Prostate gland (tissue), 2 donors: ENCODE measurements at regions not wholly inside any gene's neighbourhood (a gene's known extent, or its start where the extent isn't known, plus 50 kb on each side); places are given as distances from the start of the nearest gene placed in this dataset.

ENCODE experiments used
- DNase-seq: peaks from one replicate; pipeline ENCODE4 v3.0.0-alpha.2; 2019; ENCODE audit warnings: low spot score
- H3K27ac ChIP-seq, 2 donors: fragments of 200-600 bp; sonication (generic); 2 replicates each; pipeline ENCODE4 v1.5.1; 2017 to 2019
- H3K27me3 ChIP-seq: fragments of 200-600 bp; sonication (generic); replicated peaks from 2 replicates; pipeline ENCODE4 v1.5.1; 2019; ENCODE audit not compliant: insufficient read depth
- H3K36me3 ChIP-seq, 2 donors: fragments of 200-600 bp; sonication (generic); 1 replicate in 1 of 2; 2 replicates in 1 of 2; pipeline versions ENCODE4 v1.5.1 to v1.8.1; 2017 to 2019
- H3K4me1 ChIP-seq: fragments of 200-600 bp; sonication (generic); replicated peaks from 2 replicates; pipeline ENCODE4 v1.5.1; 2019
- H3K4me3 ChIP-seq, 2 donors: fragments of 200-600 bp; sonication (generic); 2 replicates each; pipeline ENCODE4 v1.5.1; 2017 to 2019
- H3K9me3 ChIP-seq: fragments of 200-600 bp; sonication (generic); 2 replicates; pipeline ENCODE4 v1.5.1; 2017
- POLR2A ChIP-seq: fragments of 450-650 bp; IDR thresholded peaks from one replicate; pipeline ENCODE4 v1.6.1; 2016; ENCODE audit warnings: antibody characterized with exemption, mild to moderate bottlenecking
- POLR2AphosphoS5 ChIP-seq: sonication (generic); formaldehyde crosslinking; IDR thresholded peaks from one replicate; pipeline ENCODE4 v1.6.1; 2017; ENCODE audit warnings: antibody characterized with exemption
- WGBS: methylation state at CpG from one replicate; pipeline ENCODE4 v1.1.5; 2018; 5-methylcytosine and 5-hydroxymethylcytosine counted together
- intact Hi-C: fragments of 100-400 bp; cut with DNase I; formaldehyde crosslinking; loops from one replicate; pipeline ENCODE4 v1.14.2; 2022
- TF ChIP-seq, protein P1 (sequence below), 4 experiments: fragments of 200-600 bp in 2 of 4; fragments of 450-650 bp in 2 of 4; sonication (generic) in 2 of 4; IDR thresholded peaks; 1 replicate in 3 of 4; 2 replicates in 1 of 4; pipeline ENCODE4 v1.5.1; 2016 to 2019; ENCODE audit warnings: antibody characterized with exemption in 4 of 4, mild to moderate bottlenecking in 2 of 4, moderate library complexity in 2 of 4

GRCh38 chr1:30043731-30044408, 679.5 kb downstream of the MATN1 start:
- no peak overlapping the region for H3K4me3 ChIP-seq
- no peaks in the 10 kb centered on the region for H3K9me3 ChIP-seq
- WGBS, result 33% methylated on average over 1 of the region's 1 CpG
- no peak for DNase-seq
- no peaks in the 10 kb centered on the region for H3K4me1 ChIP-seq
- H3K27me3 ChIP-seq, result peaks cover 9% of the 10 kb centered on the region
- H3K27ac ChIP-seq, result no peak overlapping the region
- TF ChIP-seq POLR2AphosphoS5, result no peak
- TF ChIP-seq POLR2A, result no peak
- TF ChIP-seq, protein P1, sequence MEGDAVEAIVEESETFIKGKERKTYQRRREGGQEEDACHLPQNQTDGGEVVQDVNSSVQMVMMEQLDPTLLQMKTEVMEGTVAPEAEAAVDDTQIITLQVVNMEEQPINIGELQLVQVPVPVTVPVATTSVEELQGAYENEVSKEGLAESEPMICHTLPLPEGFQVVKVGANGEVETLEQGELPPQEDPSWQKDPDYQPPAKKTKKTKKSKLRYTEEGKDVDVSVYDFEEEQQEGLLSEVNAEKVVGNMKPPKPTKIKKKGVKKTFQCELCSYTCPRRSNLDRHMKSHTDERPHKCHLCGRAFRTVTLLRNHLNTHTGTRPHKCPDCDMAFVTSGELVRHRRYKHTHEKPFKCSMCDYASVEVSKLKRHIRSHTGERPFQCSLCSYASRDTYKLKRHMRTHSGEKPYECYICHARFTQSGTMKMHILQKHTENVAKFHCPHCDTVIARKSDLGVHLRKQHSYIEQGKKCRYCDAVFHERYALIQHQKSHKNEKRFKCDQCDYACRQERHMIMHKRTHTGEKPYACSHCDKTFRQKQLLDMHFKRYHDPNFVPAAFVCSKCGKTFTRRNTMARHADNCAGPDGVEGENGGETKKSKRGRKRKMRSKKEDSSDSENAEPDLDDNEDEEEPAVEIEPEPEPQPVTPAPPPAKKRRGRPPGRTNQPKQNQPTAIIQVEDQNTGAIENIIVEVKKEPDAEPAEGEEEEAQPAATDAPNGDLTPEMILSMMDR (IDR thresholded peaks at IDR 0.05), result no peak
- no peaks in the 10 kb centered on the region for H3K36me3 ChIP-seq
- intact Hi-C loops, result no loop called here

DNA sequence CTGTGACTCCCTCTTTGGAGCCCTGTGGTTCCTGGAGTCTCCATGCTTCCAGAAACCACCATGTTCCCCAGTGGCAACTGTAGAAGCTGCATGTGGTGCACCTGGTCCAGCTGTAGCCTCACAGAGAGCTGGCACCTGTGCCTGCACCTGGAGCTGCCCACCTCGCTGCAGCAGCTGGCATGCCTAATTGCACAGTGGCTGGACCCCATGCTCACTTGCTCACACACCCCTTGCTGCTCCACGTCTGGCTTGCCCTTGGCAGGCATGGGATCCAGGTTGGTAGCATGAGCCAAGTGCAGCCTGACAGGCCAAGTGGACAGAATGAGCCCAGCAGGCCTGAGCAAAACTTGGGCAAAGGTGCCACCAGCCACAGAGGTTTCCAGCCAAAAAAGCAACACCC, 680.1 kb downstream of the MATN1 start:
- Histone ChIP-seq H3K9me3 (no peaks in the 10 kb centered on the region), H3K27me3 (peaks cover 9% of the 10 kb centered on the region), H3K27ac (no peak overlapping the region), H3K4me3 (no peak overlapping the region), H3K36me3 (no peaks in the 10 kb centered on the region), H3K4me1 (no peaks in the 10 kb centered on the region)
- 79% methylated on average over 2 of the region's 2 CpGs for WGBS
- TF ChIP-seq, protein P1 (IDR thresholded peaks at IDR 0.05), result no peak
- TF ChIP-seq POLR2AphosphoS5 (no peak), POLR2A (no peak)
- intact Hi-C loops, result no loop called here
- DNase-seq, result no peak

DNA sequence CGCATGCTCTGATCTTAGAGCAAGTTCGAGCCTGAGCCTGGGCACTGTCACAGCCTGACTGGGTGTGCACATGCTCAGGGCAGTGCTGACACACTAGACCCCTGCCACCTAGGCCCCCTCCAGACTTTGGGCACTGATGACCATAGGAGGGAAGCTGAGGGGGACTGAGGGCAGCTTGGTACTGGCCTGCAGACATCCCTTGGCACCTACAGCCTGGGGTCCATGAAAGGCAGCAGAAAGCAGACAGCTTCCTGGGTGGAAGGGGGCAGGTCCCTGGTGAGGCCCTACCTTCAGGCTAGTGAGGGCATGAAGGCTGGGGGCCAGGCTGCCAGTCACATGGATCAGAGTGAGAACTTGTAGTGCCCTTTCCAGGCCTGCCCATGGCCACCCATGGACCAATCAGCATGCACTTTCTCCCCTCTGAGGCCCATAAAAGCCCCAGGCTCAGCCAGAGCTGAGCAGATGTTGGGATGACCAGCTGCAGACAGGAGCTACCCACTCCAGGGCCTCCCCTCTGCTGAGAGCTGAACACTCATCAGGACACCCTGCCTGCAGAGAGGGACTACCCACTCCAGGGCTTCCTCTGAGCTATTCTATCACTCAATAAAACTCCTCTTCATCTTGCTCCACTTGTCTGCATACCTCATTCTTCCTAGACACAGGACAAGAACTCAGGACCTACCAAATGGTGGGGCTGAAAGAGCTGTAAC, 680.8 kb downstream of the MATN1 start:
- Histone ChIP-seq H3K9me3 (no peaks in the 10 kb centered on the region), H3K27me3 (peaks cover 9% of the 10 kb centered on the region), H3K4me3 (no peak overlapping the region), H3K27ac (no peak overlapping the region), H3K36me3 (no peaks in the 10 kb centered on the region), H3K4me1 (no peaks in the 10 kb centered on the region)
- DNase-seq, result no peak
- intact Hi-C loops, result no loop called here
- TF ChIP-seq POLR2A (no peak), POLR2AphosphoS5 (no peak)
- TF ChIP-seq, protein P1 (IDR thresholded peaks at IDR 0.05), result no peak
- WGBS, result 80% methylated on average over 1 of the region's 2 CpGs

DNA sequence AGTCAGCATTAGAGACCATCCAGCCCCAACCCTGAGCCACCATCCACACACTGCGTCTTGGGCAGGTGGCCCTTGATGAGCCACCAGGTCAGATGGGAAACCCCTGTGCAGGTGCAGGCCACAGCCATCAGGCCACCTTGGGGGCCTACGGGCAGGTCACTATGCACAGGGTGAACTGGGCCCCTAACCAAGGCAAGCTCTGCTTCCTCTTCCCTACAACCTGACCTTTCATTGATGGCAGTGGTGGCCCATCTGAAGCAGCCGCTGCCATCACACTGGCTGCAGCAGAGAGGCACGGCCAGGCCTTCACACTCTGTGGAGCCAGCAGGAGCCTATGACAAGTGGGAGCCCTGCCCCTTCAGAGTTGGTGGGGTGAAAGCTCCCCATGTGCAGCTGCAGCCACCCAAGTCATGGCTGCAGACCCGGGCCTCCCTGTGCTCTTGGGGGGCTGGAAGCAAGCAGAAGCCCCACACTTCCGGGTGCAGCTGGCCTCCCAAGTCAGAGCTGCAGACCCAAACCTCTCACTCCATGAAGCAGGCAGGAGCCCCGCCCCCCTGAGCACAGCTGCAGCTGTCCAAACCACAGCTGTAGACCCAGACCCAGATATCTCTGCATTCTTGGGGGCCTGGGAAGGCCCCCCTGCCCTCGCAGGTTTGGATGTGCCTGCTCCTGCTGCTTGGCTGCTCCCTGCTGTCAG, 681.5 kb downstream of the MATN1 start:
- no peak overlapping the region for H3K27ac ChIP-seq
- DNase-seq, result no peak
- intact Hi-C loops, result no loop called here
- H3K9me3 ChIP-seq, result no peaks in the 10 kb centered on the region
- H3K4me1 ChIP-seq, result no peaks in the 10 kb centered on the region
- H3K27me3 ChIP-seq, result peaks cover 7% of the 10 kb centered on the region
- no peaks in the 10 kb centered on the region for H3K36me3 ChIP-seq
- H3K4me3 ChIP-seq, result no peak overlapping the region
- TF ChIP-seq POLR2AphosphoS5 (no peak), POLR2A (no peak)
- TF ChIP-seq, protein P1 (IDR thresholded peaks at IDR 0.05), result no peak
- WGBS, result 92% methylated on average over 7 of the region's 8 CpGs
